K562 (cell line): ENCODE measurements at regions not wholly inside any gene's neighbourhood (a gene's known extent, or its start where the extent isn't known, plus 50 kb on each side); places are given as distances from the start of the nearest gene placed in this dataset.

Experiments
- ATAC-seq: fragments of 200-7000 bp; cut with Tn5 transposase; 3 replicates; pipeline ENCODE4 v1.9.1; 2020; ENCODE audit warnings: moderate library complexity
- BruUV-seq: library from RNA; stranded (reverse); fragments of 400-500 nt; replicated peaks from 2 replicates; lab custom pipeline; 2021; lab: Mats Ljungman, UMichigan
- CTCF ChIA-PET: fragments of 300-600 bp; formaldehyde crosslinking; extraction: SDS; loops from one replicate; lab custom pipeline; 2021; ENCODE audit warnings: low intra/inter-chr PET ratio; lab: Yijun Ruan, JAX
- POLR2A ChIA-PET: fragments of 300-600, 350-650 bp; sonication (Branson Sonifier 250); formaldehyde crosslinking; extraction: SDS; loops from one replicate; lab custom pipeline; 2021; ENCODE audit warnings: antibody characterized with exemption, inconsistent platforms; lab: Yijun Ruan, JAX
- DNase-seq, 4 experiments: peaks; one replicate each; pipeline versions ENCODE4 v3.0.0 to v3.0.0-alpha.2; 2011 to 2018; ENCODE audit warnings: low spot score in 3 of 4, mixed read lengths in 3 of 4; ENCODE audit errors: extremely low read depth in 1 of 4
- FAIRE-seq: peaks from 2 replicates; lab custom pipeline; 2011; peaks lifted over from hg19 to GRCh38; lab: Jason Lieb, UNC
- H2AFZ ChIP-seq: 2 replicates; pipeline ENCODE4 v1.6.0; 2011; ENCODE audit warnings: low read depth, low read length, control low read depth, inconsistent platforms
- H3K27ac ChIP-seq: fragments of 200-600 bp; 3 replicates; pipeline ENCODE4 v1.8.0; 2011; ENCODE audit warnings: low read depth, mild to moderate bottlenecking, control low read depth, inconsistent platforms, low read length, moderate library complexity, mixed read lengths; ENCODE audit errors: extremely low read depth
- H3K27me3 ChIP-seq, 2 experiments: fragments of 300-600 bp in 1 of 2; 2 replicates in 1 of 2; 3 replicates in 1 of 2; pipeline versions ENCODE4 v1.6.0 to v1.8.0; 2011; ENCODE audit warnings: inconsistent platforms in 2 of 2, low read length in 2 of 2, mild to moderate bottlenecking in 1 of 2, mixed read lengths in 1 of 2, moderate library complexity in 1 of 2; ENCODE audit not compliant: control insufficient read depth in 2 of 2, insufficient read depth in 2 of 2
- H3K36me3 ChIP-seq: fragments of 300-600 bp; 3 replicates; pipeline ENCODE4 v1.8.0; 2011; ENCODE audit warnings: mild to moderate bottlenecking, low read length, inconsistent platforms; ENCODE audit not compliant: control insufficient read depth, insufficient read depth
- H3K4me1 ChIP-seq, 2 experiments: fragments of 200-600 bp in 1 of 2; replicated peaks in 1 of 2; 2 replicates in 1 of 2; 3 replicates in 1 of 2; pipeline versions ENCODE4 v1.5.1 to v1.8.0; 2011; ENCODE audit warnings: inconsistent platforms in 2 of 2, low read length in 2 of 2, mild to moderate bottlenecking in 1 of 2, mixed read lengths in 1 of 2, moderate library complexity in 1 of 2; ENCODE audit not compliant: control insufficient read depth in 2 of 2, insufficient read depth in 2 of 2
- H3K4me2 ChIP-seq: 2 replicates; pipeline ENCODE4 v1.6.1; 2011; ENCODE audit warnings: low read length, control low read depth, inconsistent platforms, mixed read lengths; ENCODE audit not compliant: insufficient read depth
- H3K4me3 ChIP-seq: fragments of 200-600 bp; sonication (generic), shearing (Covaris generic); 2 replicates; pipeline ENCODE4 v1.5.1; 2016; ENCODE audit warnings: control low read depth, inconsistent platforms
- H3K79me2 ChIP-seq: fragments of 200-600 bp; 3 replicates; pipeline ENCODE4 v1.8.0; 2011; ENCODE audit warnings: low read length, inconsistent platforms; ENCODE audit not compliant: control insufficient read depth, insufficient read depth
- H3K9ac ChIP-seq, 2 experiments: 2 replicates each; pipeline versions ENCODE4 v1.6.0 to v1.6.1; 2011; ENCODE audit warnings: low read depth in 2 of 2, low read length in 2 of 2, control low read depth in 1 of 2, inconsistent platforms in 1 of 2, mild to moderate bottlenecking in 1 of 2, mixed read lengths in 1 of 2; ENCODE audit not compliant: insufficient read depth in 1 of 2
- H3K9me1 ChIP-seq: one replicate; pipeline ENCODE4 v1.6.0; 2011; ENCODE audit warnings: inconsistent platforms, mild to moderate bottlenecking, low read length, moderate library complexity; ENCODE audit not compliant: control insufficient read depth, insufficient read depth
- H3K9me3 ChIP-seq: replicated peaks from 2 replicates; pipeline ENCODE4 v1.5.1; 2011; ENCODE audit warnings: low read depth, low read length, inconsistent platforms; ENCODE audit not compliant: control insufficient read depth, insufficient read depth
- H4K20me1 ChIP-seq: replicated peaks from 2 replicates; pipeline ENCODE4 v1.6.1; 2011; ENCODE audit warnings: low read length, inconsistent platforms, mixed read lengths; ENCODE audit not compliant: control insufficient read depth, insufficient read depth
- DMBX1 ChIP-seq: fragments of 250-450 bp; sonication (Bioruptor Pico); IDR thresholded peaks from 2 replicates; pipeline ENCODE4 v1.8.0; 2022; ENCODE audit warnings: inconsistent platforms, mild to moderate bottlenecking, moderate library complexity, borderline replicate concordance
- DPF2 ChIP-seq: fragments of 450-650 bp; IDR thresholded peaks from 2 replicates; pipeline ENCODE4 v1.6.1; 2016
- ETV6 ChIP-seq, 3 experiments: fragments of 150-350 bp in 1 of 3; sonication (generic) in 1 of 3; formaldehyde crosslinking in 1 of 3; IDR thresholded peaks; 2 replicates each; pipeline versions ENCODE4 v1.6.1 to v1.8.0; 2014 to 2022; ENCODE audit warnings: borderline replicate concordance in 2 of 3, low read depth in 2 of 3, antibody characterized with exemption in 1 of 3, low read length in 1 of 3, mild to moderate bottlenecking in 1 of 3, missing genetic modification reagents in 1 of 3
- FOSL1 ChIP-seq: fragments of 200-800 bp; sonication (Bioruptor generic); conservative IDR thresholded peaks from 2 replicates; pipeline ENCODE4 v1.6.1; 2016; ENCODE audit warnings: missing genetic modification characterization, missing compliant biosample characterization
- FUS ChIP-seq: fragments of 200-400 bp; formaldehyde crosslinking; optimal IDR thresholded peaks from 2 replicates; pipeline ENCODE3; 2017; ENCODE audit warnings: low read depth, low read length
- HOXB6 ChIP-seq: fragments of 250-450 bp; sonication (Bioruptor Pico); IDR thresholded peaks from 2 replicates; pipeline ENCODE4 v1.5.1; 2022; ENCODE audit warnings: mild to moderate bottlenecking, borderline replicate concordance
- NELFE ChIP-seq: IDR thresholded peaks from 2 replicates; pipeline ENCODE4 v1.6.1; 2011; ENCODE audit warnings: mild to moderate bottlenecking; ENCODE audit not compliant: insufficient read depth, insufficient read length
- NFYB ChIP-seq: IDR thresholded peaks from 2 replicates; pipeline ENCODE4 v1.6.1; 2011; ENCODE audit warnings: mild to moderate bottlenecking, moderate library complexity; ENCODE audit not compliant: insufficient read length; ENCODE audit errors: extremely low read depth
- NONO ChIP-seq, 2 experiments: fragments of 200-400 bp in 1 of 2; fragments of 450-650 bp in 1 of 2; formaldehyde crosslinking in 1 of 2; IDR thresholded peaks; 2 replicates each; pipeline ENCODE4 v1.6.1; 2017; ENCODE audit warnings: low read depth in 2 of 2, mild to moderate bottlenecking in 2 of 2, moderate library complexity in 2 of 2, low read length in 1 of 2
- PTTG1 ChIP-seq: fragments of 450-650 bp; IDR thresholded peaks from 2 replicates; pipeline ENCODE4 v1.6.1; 2016; ENCODE audit warnings: low read depth, mild to moderate bottlenecking, missing genetic modification characterization, missing compliant biosample characterization
- SMAD2 ChIP-seq: fragments of 150-350 bp; IDR thresholded peaks from 2 replicates; pipeline ENCODE4 v1.6.1; 2014; ENCODE audit warnings: low read depth, mild to moderate bottlenecking, low read length
- ZNF551 ChIP-seq: fragments of 250-450 bp; sonication (Bioruptor Pico); IDR thresholded peaks from 2 replicates; pipeline ENCODE4 v1.5.0; 2021; ENCODE audit warnings: mild to moderate bottlenecking, moderate library complexity
- ZNF695 ChIP-seq: fragments of 450-650 bp; formaldehyde crosslinking; IDR thresholded peaks from 2 replicates; pipeline ENCODE4 v1.4.0; 2020; ENCODE audit warnings: mild to moderate bottlenecking, moderate library complexity
- ZNF75A ChIP-seq: fragments of 450-650 bp; formaldehyde crosslinking; IDR thresholded peaks from 2 replicates; pipeline ENCODE4 v1.4.0; 2020; ENCODE audit warnings: mild to moderate bottlenecking
- WGBS: fragments of 100-300 bp; shearing (Covaris generic); methylation state at CpG from one replicate; pipeline ENCODE4 v1.1.6; 2016; ENCODE audit warnings: low coverage, mixed read lengths; ENCODE audit not compliant: insufficient coverage; ENCODE audit errors: missing lambda C conversion rate; 5-methylcytosine and 5-hydroxymethylcytosine counted together
- in situ Hi-C: fragments of 300-500 bp; cut with MboI; formaldehyde crosslinking; loops from 4 replicates; pipeline ENCODE4 v1.15.0; 2018; ENCODE audit warnings: inconsistent platforms, mixed read lengths
- intact Hi-C: fragments of 100-400 bp; cut with micrococcal nuclease; formaldehyde crosslinking; loops from 2 replicates; pipeline ENCODE4 v1.14.2; 2022
- TF ChIP-seq, protein P1 (sequence below): fragments of 250-450 bp; sonication (Bioruptor Pico); IDR thresholded peaks from 2 replicates; pipeline ENCODE4 v1.4.0; 2020; ENCODE audit warnings: mild to moderate bottlenecking, moderate library complexity
- TF ChIP-seq, protein P2 (sequence below): fragments of 450-650 bp; conservative IDR thresholded peaks from 2 replicates; pipeline ENCODE4 v1.6.1; 2016; ENCODE audit warnings: missing genetic modification characterization, low read depth, mild to moderate bottlenecking, missing compliant biosample characterization, moderate library complexity
- TF ChIP-seq, protein P3 (sequence below): fragments of 450-650 bp; formaldehyde crosslinking; IDR thresholded peaks from 2 replicates; pipeline ENCODE4 v1.4.0; 2022; ENCODE audit warnings: missing genetic modification characterization

DNA sequence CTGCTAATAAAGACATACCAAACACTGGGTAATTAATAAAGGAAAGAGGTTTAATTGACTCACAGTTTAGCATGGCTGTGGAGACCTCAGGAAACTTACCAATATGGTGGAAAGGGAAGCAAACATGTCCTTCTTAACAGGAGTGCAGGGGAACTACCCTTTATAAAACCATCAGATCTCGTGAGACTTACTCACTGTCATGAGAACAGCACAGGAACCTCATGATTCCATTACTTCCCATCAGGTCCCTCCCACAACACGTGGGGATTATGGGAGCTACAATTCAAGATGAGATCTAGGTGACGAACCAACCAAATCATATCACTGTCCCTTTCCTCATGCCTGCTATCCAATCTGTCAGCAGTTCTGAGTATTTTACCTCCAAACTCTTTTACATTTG, 586.7 kb downstream of the TDRD15 start:
- no peaks in the 10 kb centered on the region for H3K9me1 ChIP-seq
- no peaks in the 10 kb centered on the region for H3K4me1 ChIP-seq
- H3K4me2 ChIP-seq = no peak overlapping the region
- DNase-seq = no peak
- intact Hi-C loops (no loop called here), in situ Hi-C loops (no loop called here)
- TF ChIP-seq NONO (IDR thresholded peaks at IDR 0.05; ENCODE audit: low read depth in 2 of 2, low read length in 1 of 2) = no peak
- no peak for TF ChIP-seq ZNF551 (CRISPR knock-in tag)
- no peak for TF ChIP-seq NELFE
- TF ChIP-seq, protein P1, sequence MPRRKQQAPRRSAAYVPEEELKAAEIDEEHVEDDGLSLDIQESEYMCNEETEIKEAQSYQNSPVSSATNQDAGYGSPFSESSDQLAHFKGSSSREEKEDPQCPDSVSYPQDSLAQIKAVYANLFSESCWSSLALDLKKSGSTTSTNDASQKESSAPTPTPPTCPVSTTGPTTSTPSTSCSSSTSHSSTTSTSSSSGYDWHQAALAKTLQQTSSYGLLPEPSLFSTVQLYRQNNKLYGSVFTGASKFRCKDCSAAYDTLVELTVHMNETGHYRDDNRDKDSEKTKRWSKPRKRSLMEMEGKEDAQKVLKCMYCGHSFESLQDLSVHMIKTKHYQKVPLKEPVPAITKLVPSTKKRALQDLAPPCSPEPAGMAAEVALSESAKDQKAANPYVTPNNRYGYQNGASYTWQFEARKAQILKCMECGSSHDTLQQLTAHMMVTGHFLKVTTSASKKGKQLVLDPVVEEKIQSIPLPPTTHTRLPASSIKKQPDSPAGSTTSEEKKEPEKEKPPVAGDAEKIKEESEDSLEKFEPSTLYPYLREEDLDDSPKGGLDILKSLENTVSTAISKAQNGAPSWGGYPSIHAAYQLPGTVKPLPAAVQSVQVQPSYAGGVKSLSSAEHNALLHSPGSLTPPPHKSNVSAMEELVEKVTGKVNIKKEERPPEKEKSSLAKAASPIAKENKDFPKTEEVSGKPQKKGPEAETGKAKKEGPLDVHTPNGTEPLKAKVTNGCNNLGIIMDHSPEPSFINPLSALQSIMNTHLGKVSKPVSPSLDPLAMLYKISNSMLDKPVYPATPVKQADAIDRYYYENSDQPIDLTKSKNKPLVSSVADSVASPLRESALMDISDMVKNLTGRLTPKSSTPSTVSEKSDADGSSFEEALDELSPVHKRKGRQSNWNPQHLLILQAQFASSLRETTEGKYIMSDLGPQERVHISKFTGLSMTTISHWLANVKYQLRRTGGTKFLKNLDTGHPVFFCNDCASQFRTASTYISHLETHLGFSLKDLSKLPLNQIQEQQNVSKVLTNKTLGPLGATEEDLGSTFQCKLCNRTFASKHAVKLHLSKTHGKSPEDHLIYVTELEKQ (CRISPR knock-in tag) = no peak
- no peak for TF ChIP-seq ZNF695
- no peak for TF ChIP-seq ETV6 (IDR thresholded peaks at IDR 0.05; ENCODE audit: borderline replicate concordance in 1 of 2, low read depth in 2 of 2, low read length in 1 of 2)
- no peak for TF ChIP-seq ETV6 (CRISPR knock-in tag; IDR thresholded peaks at IDR 0.05; ENCODE audit: borderline replicate concordance)
- no peak for TF ChIP-seq FUS
- no peak for TF ChIP-seq DPF2
- TF ChIP-seq SMAD2 = no peak
- TF ChIP-seq DMBX1 (CRISPR knock-in tag) = no peak
- TF ChIP-seq, protein P2, sequence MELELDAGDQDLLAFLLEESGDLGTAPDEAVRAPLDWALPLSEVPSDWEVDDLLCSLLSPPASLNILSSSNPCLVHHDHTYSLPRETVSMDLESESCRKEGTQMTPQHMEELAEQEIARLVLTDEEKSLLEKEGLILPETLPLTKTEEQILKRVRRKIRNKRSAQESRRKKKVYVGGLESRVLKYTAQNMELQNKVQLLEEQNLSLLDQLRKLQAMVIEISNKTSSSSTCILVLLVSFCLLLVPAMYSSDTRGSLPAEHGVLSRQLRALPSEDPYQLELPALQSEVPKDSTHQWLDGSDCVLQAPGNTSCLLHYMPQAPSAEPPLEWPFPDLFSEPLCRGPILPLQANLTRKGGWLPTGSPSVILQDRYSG (tag) = no peak
- no peak for TF ChIP-seq NFYB
- no peak for TF ChIP-seq ZNF75A
- no peak for TF ChIP-seq PTTG1 (tag)
- TF ChIP-seq FOSL1 (tag) = no peak
- TF ChIP-seq HOXB6 = no peak
- TF ChIP-seq, protein P3, sequence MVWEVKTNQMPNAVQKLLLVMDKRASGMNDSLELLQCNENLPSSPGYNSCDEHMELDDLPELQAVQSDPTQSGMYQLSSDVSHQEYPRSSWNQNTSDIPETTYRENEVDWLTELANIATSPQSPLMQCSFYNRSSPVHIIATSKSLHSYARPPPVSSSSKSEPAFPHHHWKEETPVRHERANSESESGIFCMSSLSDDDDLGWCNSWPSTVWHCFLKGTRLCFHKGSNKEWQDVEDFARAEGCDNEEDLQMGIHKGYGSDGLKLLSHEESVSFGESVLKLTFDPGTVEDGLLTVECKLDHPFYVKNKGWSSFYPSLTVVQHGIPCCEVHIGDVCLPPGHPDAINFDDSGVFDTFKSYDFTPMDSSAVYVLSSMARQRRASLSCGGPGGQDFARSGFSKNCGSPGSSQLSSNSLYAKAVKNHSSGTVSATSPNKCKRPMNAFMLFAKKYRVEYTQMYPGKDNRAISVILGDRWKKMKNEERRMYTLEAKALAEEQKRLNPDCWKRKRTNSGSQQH (CRISPR knock-in tag) = no peak
- no peaks in the 10 kb centered on the region for H3K9me3 ChIP-seq
- ATAC-seq = no peak
- H2AFZ ChIP-seq = no peak overlapping the region
- H3K4me3 ChIP-seq = no peak overlapping the region
- H4K20me1 ChIP-seq = no peaks in the 10 kb centered on the region
- H3K27ac ChIP-seq = no peak overlapping the region
- H3K36me3 ChIP-seq = no peaks in the 10 kb centered on the region
- H3K9ac ChIP-seq = no peak overlapping the region
- ChIA-PET CTCF (no interaction called here), POLR2A (no interaction called here)
- WGBS = 0% methylated on average over 3 of the region's 3 CpGs
- BruUV-seq = no TSS peak
- no peaks in the 10 kb centered on the region for H3K27me3 ChIP-seq
- no peaks in the 10 kb centered on the region for H3K79me2 ChIP-seq
- no peak for FAIRE-seq
